Breast epithelium (tissue), 3 donors: ENCODE measurements at regions not wholly inside any gene's neighbourhood (a gene's known extent, or its start where the extent isn't known, plus 50 kb on each side); places are given as distances from the start of the nearest gene placed in this dataset.

ENCODE experiments used
- CTCF ChIP-seq, 3 donors: fragments of 450-650 bp; IDR thresholded peaks; one replicate each; pipeline ENCODE4 v1.5.1; 2016 to 2017; ENCODE audit warnings: antibody characterized with exemption in 3 of 3, mild to moderate bottlenecking in 3 of 3, moderate library complexity in 3 of 3
- POLR2A ChIP-seq: fragments of 450-650 bp; IDR thresholded peaks from one replicate; pipeline ENCODE4 v1.6.1; 2016; ENCODE audit warnings: antibody characterized with exemption, mild to moderate bottlenecking, moderate library complexity
- POLR2AphosphoS5 ChIP-seq, 3 donors: sonication (generic); formaldehyde crosslinking; IDR thresholded peaks; one replicate each; pipeline ENCODE4 v1.6.1; 2017; ENCODE audit warnings: antibody characterized with exemption in 3 of 3

- TF ChIP-seq POLR2AphosphoS5 (IDR thresholded peaks at IDR 0.05) (no peak), CTCF (IDR thresholded peaks at IDR 0.05) (no peak), POLR2A (no peak)
Observed at GRCh38 chr13:80883545-80883944, 542.6 kb upstream of the SPRY2 start.
